Mesendoderm (in vitro differentiated cells): ENCODE measurements at regions not wholly inside any gene's neighbourhood (a gene's known extent, or its start where the extent isn't known, plus 50 kb on each side); places are given as distances from the start of the nearest gene placed in this dataset.

Experiments used
- DNase-seq: peaks from one replicate; pipeline ENCODE4 v3.0.0; 2013
- H2AK5ac ChIP-seq: 2 replicates; pipeline ENCODE4 v1.6.1; 2013; ENCODE audit warnings: low read length, inconsistent platforms
- H2BK120ac ChIP-seq: 2 replicates; pipeline ENCODE4 v1.6.1; 2013; ENCODE audit warnings: low read depth, mild to moderate bottlenecking, low read length, moderate library complexity, mixed read lengths
- H2BK15ac ChIP-seq: replicated peaks from 2 replicates; pipeline ENCODE4 v1.6.1; 2013; ENCODE audit warnings: low read depth, mild to moderate bottlenecking, moderate library complexity
- H2BK5ac ChIP-seq: 2 replicates; pipeline ENCODE4 v1.6.1; 2013; ENCODE audit warnings: low read length, inconsistent platforms
- H3K18ac ChIP-seq: 2 replicates; pipeline ENCODE4 v1.6.1; 2013; ENCODE audit warnings: mild to moderate bottlenecking, low read length, mixed read lengths
- H3K23ac ChIP-seq: one replicate; pipeline ENCODE4 v1.6.1; 2013; ENCODE audit warnings: low read length
- H3K27ac ChIP-seq: 2 replicates; pipeline ENCODE4 v1.5.1; 2013; ENCODE audit warnings: low read depth, mild to moderate bottlenecking, inconsistent platforms, low read length, moderate library complexity
- H3K27me3 ChIP-seq: 2 replicates; pipeline ENCODE4 v1.6.1; 2013; ENCODE audit warnings: low read length, control low read depth, mild to moderate bottlenecking, inconsistent platforms; ENCODE audit not compliant: insufficient read depth, poor library complexity
- H3K36me3 ChIP-seq: 2 replicates; pipeline ENCODE4 v1.6.1; 2013; ENCODE audit warnings: low read length, inconsistent platforms; ENCODE audit not compliant: control insufficient read depth, insufficient read depth
- H3K4ac ChIP-seq: one replicate; pipeline ENCODE4 v1.6.1; 2013; ENCODE audit warnings: low read depth, mild to moderate bottlenecking, low read length, moderate library complexity
- H3K4me1 ChIP-seq: 2 replicates; pipeline ENCODE4 v1.6.1; 2013; ENCODE audit warnings: low read depth, low read length, inconsistent platforms; ENCODE audit not compliant: control insufficient read depth
- H3K4me2 ChIP-seq: 2 replicates; pipeline ENCODE4 v1.6.1; 2013; ENCODE audit warnings: low read length
- H3K4me3 ChIP-seq: 2 replicates; pipeline ENCODE4 v1.5.1; 2013; ENCODE audit warnings: mild to moderate bottlenecking, low read length
- H3K56ac ChIP-seq: one replicate; pipeline ENCODE4 v1.6.1; 2013; ENCODE audit warnings: low read length
- H3K79me1 ChIP-seq: 2 replicates; pipeline ENCODE4 v1.6.1; 2013; ENCODE audit warnings: low read length, inconsistent platforms
- H3K79me2 ChIP-seq: 2 replicates; pipeline ENCODE4 v1.6.1; 2013; ENCODE audit warnings: mild to moderate bottlenecking, low read length; ENCODE audit not compliant: control insufficient read depth, insufficient read depth
- H3K9ac ChIP-seq: 2 replicates; pipeline ENCODE4 v1.6.1; 2013; ENCODE audit warnings: low read length, inconsistent platforms
- H4K5ac ChIP-seq: one replicate; pipeline ENCODE4 v1.6.1; 2013; ENCODE audit warnings: low read length
- H4K8ac ChIP-seq: one replicate; pipeline ENCODE4 v1.6.1; 2013; ENCODE audit warnings: low read depth, mild to moderate bottlenecking, control low read depth, low read length, moderate library complexity
- WGBS: extraction: QIAGEN DNeasy Blood & Tissue Kit; methylation state at CpG from one replicate; pipeline ENCODE4 v1.1.7; 2013; ENCODE audit warnings: low lambda C conversion rate, missing lambda C conversion rate; ENCODE audit not compliant: insufficient coverage; ENCODE audit errors: extremely low coverage; 5-methylcytosine and 5-hydroxymethylcytosine counted together

DNA sequence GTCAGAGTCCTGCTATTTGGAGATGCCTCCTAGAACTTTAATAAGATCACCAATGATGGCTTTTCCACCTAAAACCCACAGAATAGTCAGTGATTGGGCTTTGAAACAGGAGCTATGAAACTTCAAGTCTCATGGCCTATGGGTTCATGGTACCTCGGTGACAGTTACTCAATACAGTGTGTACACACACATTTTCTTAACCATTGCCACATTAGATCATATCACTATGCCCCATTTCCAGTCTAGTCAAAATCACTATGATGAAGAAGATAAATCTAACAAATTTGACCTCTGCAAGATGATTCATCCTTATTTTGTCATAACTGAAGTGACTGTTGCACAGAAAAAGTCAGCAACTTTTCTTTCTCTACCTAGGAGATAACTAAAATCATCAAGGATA is 86.8 kb upstream of the OR13F1 start:
- Histone ChIP-seq H3K23ac (no peak overlapping the region), H3K18ac (no peak overlapping the region), H3K4ac (no peak overlapping the region), H2BK15ac (no peak overlapping the region), H3K36me3 (no peaks in the 10 kb centered on the region), H2BK120ac (no peak overlapping the region), H3K79me1 (no peaks in the 10 kb centered on the region), H3K27me3 (no peaks in the 10 kb centered on the region), H4K5ac (no peak overlapping the region), H3K56ac (no peak overlapping the region), H3K4me3 (no peak overlapping the region), H2BK5ac (no peak overlapping the region), H4K8ac (no peak overlapping the region), H3K79me2 (no peaks in the 10 kb centered on the region), H2AK5ac (no peak overlapping the region), H3K27ac (no peak overlapping the region), H3K4me1 (no peaks in the 10 kb centered on the region), H3K9ac (no peak overlapping the region), H3K4me2 (no peak overlapping the region)
- no CpG with 5 or more reads among the region's 1 CpG for WGBS
- DNase-seq = no peak

DNA sequence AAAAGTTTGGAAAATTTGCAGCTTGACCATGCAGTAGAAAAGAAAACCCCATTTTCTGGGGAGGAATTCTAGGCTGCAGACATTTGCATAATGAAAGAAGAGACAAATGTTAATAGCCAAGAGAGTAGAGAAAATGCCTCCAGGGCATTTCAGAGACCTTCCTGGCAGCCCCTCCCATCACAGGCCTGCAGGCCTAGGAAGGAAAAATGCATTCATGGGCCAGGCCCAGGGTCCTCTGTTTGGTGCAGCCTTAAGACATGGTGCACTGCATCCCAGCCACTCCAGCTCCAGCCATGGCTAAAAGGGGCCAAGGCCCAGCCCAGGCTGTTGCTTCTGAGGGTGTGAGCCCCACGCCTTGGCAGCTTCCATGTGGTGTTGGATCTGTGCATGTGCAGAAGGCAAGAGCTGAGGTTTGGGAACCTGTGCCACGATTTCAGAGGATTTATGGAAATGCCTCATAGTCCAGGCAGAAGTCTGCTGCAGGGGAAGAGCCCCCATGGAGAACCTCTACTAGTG is 75.0 kb upstream of the OR13F1 start:
- H3K4ac ChIP-seq = no peak overlapping the region
- no peak for DNase-seq
- no CpG with 5 or more reads among the region's 2 CpGs for WGBS

DNA sequence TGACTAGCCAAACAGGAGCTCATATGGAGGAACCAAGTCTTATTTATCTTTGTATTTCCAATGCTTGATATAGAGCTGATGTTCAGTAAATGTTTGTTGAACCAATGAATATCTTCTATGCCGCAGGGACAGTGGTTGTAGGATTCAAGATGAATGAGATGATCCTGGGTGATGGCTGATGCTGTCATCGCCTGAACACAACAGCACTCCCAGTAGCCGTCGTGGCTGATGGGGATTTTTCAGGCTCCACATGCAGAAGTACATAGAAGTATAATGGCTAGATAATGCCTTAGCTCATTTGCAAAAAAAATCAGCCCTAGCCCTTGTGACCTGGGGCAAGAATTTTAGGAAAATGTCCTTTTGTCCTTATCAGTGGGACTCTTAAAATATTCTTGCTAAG is 69.0 kb upstream of the OR13F1 start:
- Histone ChIP-seq H3K79me2 (no peaks in the 10 kb centered on the region), H4K8ac (no peak overlapping the region), H3K23ac (no peak overlapping the region), H2BK120ac (no peak overlapping the region), H3K4me3 (no peak overlapping the region), H2AK5ac (no peak overlapping the region), H4K5ac (no peak overlapping the region), H2BK5ac (no peak overlapping the region), H3K56ac (no peak overlapping the region), H3K79me1 (no peaks in the 10 kb centered on the region), H3K27me3 (no peaks in the 10 kb centered on the region), H3K36me3 (no peaks in the 10 kb centered on the region), H2BK15ac (no peak overlapping the region), H3K4me1 (no peaks in the 10 kb centered on the region), H3K4me2 (no peak overlapping the region), H3K18ac (no peak overlapping the region), H3K9ac (no peak overlapping the region), H3K27ac (no peak overlapping the region), H3K4ac (no peak overlapping the region)
- no peak for DNase-seq
- WGBS = no CpG with 5 or more reads among the region's 4 CpGs

More for the DNA sequence above, 75.0 kb upstream of the OR13F1 start:
- Histone ChIP-seq H3K4me2 (no peak overlapping the region), H2BK120ac (no peak overlapping the region), H2AK5ac (no peak overlapping the region), H3K79me1 (no peaks in the 10 kb centered on the region), H3K9ac (no peak overlapping the region), H3K23ac (no peak overlapping the region), H2BK5ac (no peak overlapping the region), H3K79me2 (no peaks in the 10 kb centered on the region), H3K27ac (no peak overlapping the region), H3K4me3 (no peak overlapping the region), H4K8ac (no peak overlapping the region), H3K56ac (no peak overlapping the region), H3K18ac (no peak overlapping the region), H2BK15ac (no peak overlapping the region), H3K27me3 (no peaks in the 10 kb centered on the region), H3K36me3 (no peaks in the 10 kb centered on the region), H3K4me1 (no peaks in the 10 kb centered on the region), H4K5ac (no peak overlapping the region)

DNA sequence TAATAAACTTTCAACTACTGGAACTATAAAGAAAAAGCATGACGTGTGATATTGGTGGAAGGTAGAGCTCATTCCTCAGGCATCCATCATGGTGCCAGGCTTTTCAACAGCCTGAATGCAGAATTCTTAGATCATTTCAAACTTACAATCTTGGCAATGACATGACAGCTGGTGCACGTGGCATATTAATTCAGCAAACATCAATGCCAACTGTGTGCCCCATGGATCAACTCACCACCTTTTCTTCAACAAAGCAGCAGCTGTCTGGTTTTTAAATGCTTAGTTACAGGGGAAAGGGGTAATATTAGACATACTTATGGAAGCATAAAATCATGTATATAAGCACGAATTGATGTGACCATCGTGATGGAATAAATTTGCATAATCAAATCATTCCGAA is 56.0 kb upstream of the OR13F1 start:
- Histone ChIP-seq H3K23ac (no peak overlapping the region), H2BK15ac (no peak overlapping the region), H3K56ac (no peak overlapping the region)

More for the DNA sequence above, 56.0 kb upstream of the OR13F1 start:
- no CpG with 5 or more reads among the region's 5 CpGs for whole genome bisulfite sequencing
- H3K79me2 ChIP-seq = no peaks in the 10 kb centered on the region
- H3K4me2 ChIP-seq = no peak overlapping the region
- H2AK5ac ChIP-seq = no peak overlapping the region
- no peak overlapping the region for H3K9ac ChIP-seq
- H3K4me3 ChIP-seq = no peak overlapping the region
- H2BK5ac ChIP-seq = no peak overlapping the region
- no peaks in the 10 kb centered on the region for H3K79me1 ChIP-seq
- no peak for DNase-seq
- H2BK120ac ChIP-seq = no peak overlapping the region
- no peak overlapping the region for H3K4ac ChIP-seq
- H3K27ac ChIP-seq = no peak overlapping the region
- no peaks in the 10 kb centered on the region for H3K4me1 ChIP-seq
- H3K27me3 ChIP-seq = no peaks in the 10 kb centered on the region
- no peaks in the 10 kb centered on the region for H3K36me3 ChIP-seq
- no peak overlapping the region for H3K18ac ChIP-seq
- H4K5ac ChIP-seq = no peak overlapping the region
- H4K8ac ChIP-seq = no peak overlapping the region
